T-cell (primary cell): ENCODE measurements at regions not wholly inside any gene's neighbourhood (a gene's known extent, or its start where the extent isn't known, plus 50 kb on each side); places are given as distances from the start of the nearest gene placed in this dataset.

Experiments used
- ATAC-seq, 4 experiments: fragments of 200-7000 bp in 3 of 4; fragments of 150-1000 bp in 1 of 4; cut with Tn5 transposase; replicated peaks in 1 of 4; 1 replicate in 3 of 4; 2 replicates in 1 of 4; pipeline ENCODE4 v1.10.0; 2021; ENCODE audit warnings: moderate library complexity in 3 of 4, mild to moderate bottlenecking in 2 of 4, moderate number of reproducible peaks in 1 of 4
- CTCF ChIA-PET, 2 donors: fragments of 300-600 bp; sonication (Branson Sonifier 250); formaldehyde crosslinking; loops; one replicate each; lab custom pipeline; 2022; ENCODE audit warnings: antibody characterized with exemption in 2 of 2; lab: Charles Lee
- POLR2A ChIA-PET, 2 donors: fragments of 300-600 bp; sonication (Branson Sonifier 250); formaldehyde crosslinking; loops; one replicate each; lab custom pipeline; 2022; ENCODE audit warnings: antibody characterized with exemption in 2 of 2; lab: Charles Lee
- DNase-seq, 35 experiments: peaks; one replicate each; pipeline versions ENCODE4 v3.0.0 to v3.0.0-alpha.2; 2013 to 2023
- H3K27ac ChIP-seq: one replicate; pipeline ENCODE4 v1.5.1; 2013; ENCODE audit warnings: low read length
- H3K27me3 ChIP-seq, 2 experiments: replicated peaks in 1 of 2; 1 replicate in 1 of 2; 2 replicates in 1 of 2; pipeline versions ENCODE4 v1.6.1 to v1.7.0; 2013; ENCODE audit warnings: low read length in 1 of 2, mixed read lengths in 1 of 2; ENCODE audit not compliant: control insufficient read depth in 2 of 2, insufficient read depth in 2 of 2; ENCODE audit errors: extremely low read depth in 1 of 2
- H3K36me3 ChIP-seq, 2 donors: 1 replicate in 1 of 2; 2 replicates in 1 of 2; pipeline versions ENCODE4 v1.6.1 to v1.7.0; 2013; ENCODE audit warnings: low read length in 1 of 2; ENCODE audit not compliant: control insufficient read depth in 2 of 2, insufficient read depth in 1 of 2; ENCODE audit errors: extremely low read depth in 1 of 2
- H3K4me1 ChIP-seq, 2 experiments: 1 replicate in 1 of 2; 2 replicates in 1 of 2; pipeline versions ENCODE4 v1.6.1 to v1.7.0; 2013; ENCODE audit warnings: low read length in 2 of 2, mixed read lengths in 1 of 2; ENCODE audit not compliant: insufficient read depth in 2 of 2, control insufficient read depth in 1 of 2; ENCODE audit errors: extremely low read depth in 1 of 2
- H3K4me3 ChIP-seq, 2 donors: 1 replicate in 1 of 2; 2 replicates in 1 of 2; pipeline versions ENCODE4 v1.5.1 to v1.7.0; 2013; ENCODE audit warnings: mild to moderate bottlenecking in 2 of 2, low read length in 1 of 2, moderate library complexity in 1 of 2; ENCODE audit not compliant: control insufficient read depth in 1 of 2; ENCODE audit errors: extremely low read depth in 1 of 2
- H3K9me3 ChIP-seq: 2 replicates; pipeline ENCODE4 v1.7.0; 2013
- H3K27ac Mint-ChIP-seq, 2 donors: one replicate each; pipeline ENCODE4 v1.8.0; 2020 to 2021; ENCODE audit warnings: mild to moderate bottlenecking in 2 of 2, mixed read lengths in 2 of 2
- H3K27me3 Mint-ChIP-seq, 2 donors: one replicate each; pipeline ENCODE4 v1.8.0; 2021 to 2022; ENCODE audit warnings: mixed read lengths in 2 of 2
- H3K36me3 Mint-ChIP-seq: one replicate; pipeline ENCODE4 v1.8.0; 2021; ENCODE audit warnings: mixed read lengths
- H3K4me1 Mint-ChIP-seq, 3 donors: one replicate each; pipeline ENCODE4 v1.8.0; 2020 to 2022; ENCODE audit warnings: mixed read lengths in 3 of 3, mild to moderate bottlenecking in 1 of 3
- H3K4me3 Mint-ChIP-seq, 3 donors: one replicate each; pipeline ENCODE4 v1.8.0; 2020 to 2022; ENCODE audit warnings: mild to moderate bottlenecking in 3 of 3, mixed read lengths in 3 of 3, moderate library complexity in 3 of 3
- H3K9me3 Mint-ChIP-seq, 3 donors: one replicate each; pipeline ENCODE4 v1.8.0; 2020 to 2022; ENCODE audit warnings: mixed read lengths in 3 of 3
- WGBS: methylation state at CpG from one replicate; pipeline ENCODE4 v1.1.5; 2013; ENCODE audit warnings: missing lambda C conversion rate; ENCODE audit not compliant: insufficient coverage; 5-methylcytosine and 5-hydroxymethylcytosine counted together

DNA sequence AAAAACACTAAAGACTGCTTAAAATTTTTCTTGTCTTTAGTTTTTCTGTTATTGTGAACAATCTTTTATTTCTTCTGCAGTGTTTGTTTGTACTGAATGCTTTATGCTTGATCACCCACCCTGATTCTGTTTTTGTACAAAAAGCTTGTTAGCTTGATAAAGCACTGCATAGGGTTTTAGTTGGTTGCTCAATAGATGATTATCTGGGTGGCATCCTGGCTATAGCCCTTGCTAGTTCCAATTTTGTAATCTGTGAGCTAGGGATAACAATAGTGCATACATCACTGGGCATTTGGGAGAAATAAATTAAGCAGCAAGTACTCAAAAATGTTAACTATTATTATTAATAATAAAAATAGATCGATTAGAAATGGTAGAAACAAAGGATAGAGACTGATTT, 102.3 kb downstream of the ZPLD1 start:
- Mint-ChIP-seq H3K4me3 (no peak overlapping the region), H3K4me1 (peaks cover 0 to 9% (median 0%) of the 10 kb centered on the region in 3 donors), H3K27me3 (peaks cover 9 to 12% of the 10 kb centered on the region in 2 donors), H3K27ac (no peak overlapping the region), H3K36me3 (no peaks in the 10 kb centered on the region), H3K9me3 (no peaks in the 10 kb centered on the region)
- H3K27me3 ChIP-seq, result no peaks in the 10 kb centered on the region
- H3K36me3 ChIP-seq, result no peaks in the 10 kb centered on the region
- H3K4me1 ChIP-seq, result no peaks in the 10 kb centered on the region
- ATAC-seq (no peak), DNase-seq (no peak)
- H3K4me3 ChIP-seq, result no peak overlapping the region
- H3K27ac ChIP-seq, result no peak overlapping the region
- H3K9me3 ChIP-seq, result no peaks in the 10 kb centered on the region
- no CpG with 5 or more reads among the region's 1 CpG for WGBS
- POLR2A ChIA-PET, result no interaction called here
- CTCF ChIA-PET, result interaction anchor here (0.5 to 2.0 kb wide), 17 partner anchors 9 to 752 kb away, joined by 3 to 80 read pairs (median 7); no protein-coding TSS in a partner anchor

DNA sequence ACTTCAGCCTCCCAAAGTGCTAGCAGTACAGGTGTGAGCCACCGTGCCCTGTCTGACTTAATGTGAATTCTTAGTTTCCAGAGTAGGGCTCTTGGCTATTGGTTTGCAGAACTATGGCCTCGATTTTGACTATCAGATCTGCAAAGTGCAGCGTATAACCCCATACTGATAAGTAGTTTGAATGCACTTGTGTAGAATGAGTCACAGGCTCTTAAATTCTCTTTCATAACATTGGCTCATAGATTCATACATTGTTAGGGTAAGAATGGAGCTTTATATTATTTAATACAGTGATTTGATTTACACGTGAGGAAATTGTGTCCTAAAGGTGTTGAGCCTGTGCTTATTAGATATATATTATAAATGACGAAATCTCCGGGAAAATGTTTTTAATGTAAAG, 109.9 kb downstream of the ZPLD1 start:
- ATAC-seq, result no peak
- no peaks in the 10 kb centered on the region for H3K9me3 Mint-ChIP-seq
- 100% methylated on average over 1 of the region's 6 CpGs for WGBS

DNA sequence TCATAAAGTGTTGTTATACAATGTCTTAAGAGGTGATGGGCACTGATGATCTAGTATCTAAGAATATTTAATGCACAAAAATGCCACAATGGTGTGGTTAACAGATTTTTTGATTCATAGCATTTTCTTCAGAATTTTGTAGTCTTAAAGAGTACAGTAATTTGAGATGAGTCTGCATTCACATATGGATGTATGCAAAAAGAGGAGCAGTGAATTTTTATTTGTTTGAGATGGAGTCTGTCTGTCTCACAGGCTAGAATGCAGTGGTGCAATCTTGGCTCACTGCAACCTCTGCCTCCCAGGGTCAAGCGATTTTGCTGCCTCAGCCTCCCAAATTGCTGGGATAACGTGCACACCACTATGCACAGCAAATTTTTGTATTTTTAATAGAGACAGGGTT, 110.5 kb downstream of the ZPLD1 start:
- WGBS, result no CpG with 5 or more reads among the region's 2 CpGs
- H3K4me3 ChIP-seq, result no peak overlapping the region
- H3K9me3 ChIP-seq, result no peaks in the 10 kb centered on the region
- Mint-ChIP-seq H3K4me1 (no peaks in the 10 kb centered on the region), H3K27me3 (peaks cover 7 to 9% of the 10 kb centered on the region in 2 donors), H3K9me3 (no peaks in the 10 kb centered on the region), H3K4me3 (no peak overlapping the region), H3K27ac (no peak overlapping the region), H3K36me3 (no peaks in the 10 kb centered on the region)
- H3K27ac ChIP-seq, result no peak overlapping the region
- H3K36me3 ChIP-seq, result no peaks in the 10 kb centered on the region
- no peaks in the 10 kb centered on the region for H3K4me1 ChIP-seq
- no peaks in the 10 kb centered on the region for H3K27me3 ChIP-seq
- ATAC-seq, result no peak
- POLR2A ChIA-PET, result no interaction called here
- CTCF ChIA-PET, result interaction anchor here in 1 of 2 donors (1.4 kb wide), 1 partner anchor 316 kb away, joined by 4 read pairs; no protein-coding TSS in a partner anchor
- DNase-seq, result no peak

More for the DNA sequence above, 109.9 kb downstream of the ZPLD1 start:
- CTCF ChIA-PET, result interaction anchor here in 1 of 2 donors (1.4 kb wide), 1 partner anchor 315 kb away, joined by 4 read pairs; no protein-coding TSS in a partner anchor
- Mint-ChIP-seq H3K4me1 (no peaks in the 10 kb centered on the region), H3K4me3 (no peak overlapping the region), H3K36me3 (no peaks in the 10 kb centered on the region), H3K27me3 (peaks cover 9 to 10% of the 10 kb centered on the region in 2 donors), H3K27ac (no peak overlapping the region)
- POLR2A ChIA-PET, result no interaction called here
- H3K27ac ChIP-seq, result no peak overlapping the region
- H3K4me3 ChIP-seq, result no peak overlapping the region
- H3K36me3 ChIP-seq, result no peaks in the 10 kb centered on the region
- no peaks in the 10 kb centered on the region for H3K4me1 ChIP-seq
- H3K9me3 ChIP-seq, result no peaks in the 10 kb centered on the region
- DNase-seq, result no peak
- H3K27me3 ChIP-seq, result no peaks in the 10 kb centered on the region

DNA sequence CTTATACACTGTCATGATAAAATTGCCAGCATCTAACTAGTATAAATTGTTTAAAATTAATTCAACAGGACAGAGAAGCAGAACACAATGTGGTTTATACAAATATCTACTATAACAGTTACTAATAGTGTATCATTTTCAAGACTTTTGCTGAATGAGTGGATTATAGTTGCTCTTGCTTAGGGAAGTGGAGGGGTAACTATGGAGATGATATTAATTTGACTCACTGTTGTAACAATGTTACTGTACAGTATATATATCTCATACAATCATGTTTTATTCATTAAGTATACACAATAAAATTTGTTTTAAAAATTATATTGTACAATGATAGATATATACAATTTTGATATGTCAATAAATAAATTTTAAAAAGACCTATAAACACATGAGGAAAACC, 119.1 kb downstream of the ZPLD1 start:
- ATAC-seq (no peak), DNase-seq (no peak)
- no peak overlapping the region for H3K27ac Mint-ChIP-seq
- Histone ChIP-seq H3K4me1 (no peaks in the 10 kb centered on the region), H3K4me3 (no peak overlapping the region), H3K36me3 (no peaks in the 10 kb centered on the region), H3K9me3 (no peaks in the 10 kb centered on the region), H3K27ac (no peak overlapping the region), H3K27me3 (no peaks in the 10 kb centered on the region)
- no peaks in the 10 kb centered on the region for H3K4me1 Mint-ChIP-seq
- POLR2A ChIA-PET, result no interaction called here
- H3K27me3 Mint-ChIP-seq, result peaks cover 3 to 25% of the 10 kb centered on the region in 2 donors
- H3K36me3 Mint-ChIP-seq, result no peaks in the 10 kb centered on the region
- no peak overlapping the region for H3K4me3 Mint-ChIP-seq
- CTCF ChIA-PET, result no interaction called here
- no peaks in the 10 kb centered on the region for H3K9me3 Mint-ChIP-seq

DNA sequence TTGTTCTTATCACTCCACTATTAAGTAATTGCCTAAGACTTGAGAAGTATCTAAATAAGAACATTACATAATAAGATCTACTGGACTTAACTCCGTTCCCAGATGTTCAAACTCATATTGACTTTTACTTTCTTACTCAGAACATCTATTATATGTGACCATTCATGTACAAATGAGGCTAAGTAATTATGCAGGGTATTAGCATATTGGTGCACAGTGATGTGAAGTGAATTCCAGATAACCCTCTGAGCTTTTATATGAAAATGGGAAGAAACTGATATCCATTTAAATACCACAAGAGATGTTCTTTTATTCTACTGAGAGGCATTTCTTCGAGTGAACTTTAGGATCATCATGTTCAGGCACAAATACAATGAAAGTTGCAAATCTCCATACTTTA, 135.7 kb downstream of the ZPLD1 start:
- ChIA-PET POLR2A (no interaction called here), CTCF (interaction anchor here (0.5 to 1.0 kb wide), 2 partner anchors 102 to 268 kb away, joined by 3 read pairs; no protein-coding TSS in a partner anchor)
- Histone ChIP-seq H3K27ac (no peak overlapping the region), H3K36me3 (no peaks in the 10 kb centered on the region), H3K27me3 (peaks cover 0 to 3% of the 10 kb centered on the region in 2 experiments), H3K9me3 (no peaks in the 10 kb centered on the region), H3K4me1 (no peaks in the 10 kb centered on the region), H3K4me3 (no peak overlapping the region)
- no peak overlapping the region for H3K4me3 Mint-ChIP-seq
- ATAC-seq (no peak), DNase-seq (no peak)
- no peak overlapping the region for H3K27ac Mint-ChIP-seq
- no peaks in the 10 kb centered on the region for H3K4me1 Mint-ChIP-seq
- peaks cover 1 to 2% (median 2%) of the 10 kb centered on the region in 3 donors for H3K9me3 Mint-ChIP-seq
- WGBS, result no CpG with 5 or more reads among the region's 2 CpGs
- H3K27me3 Mint-ChIP-seq, result peaks cover 11 to 28% of the 10 kb centered on the region in 2 donors
- H3K36me3 Mint-ChIP-seq, result no peaks in the 10 kb centered on the region

DNA sequence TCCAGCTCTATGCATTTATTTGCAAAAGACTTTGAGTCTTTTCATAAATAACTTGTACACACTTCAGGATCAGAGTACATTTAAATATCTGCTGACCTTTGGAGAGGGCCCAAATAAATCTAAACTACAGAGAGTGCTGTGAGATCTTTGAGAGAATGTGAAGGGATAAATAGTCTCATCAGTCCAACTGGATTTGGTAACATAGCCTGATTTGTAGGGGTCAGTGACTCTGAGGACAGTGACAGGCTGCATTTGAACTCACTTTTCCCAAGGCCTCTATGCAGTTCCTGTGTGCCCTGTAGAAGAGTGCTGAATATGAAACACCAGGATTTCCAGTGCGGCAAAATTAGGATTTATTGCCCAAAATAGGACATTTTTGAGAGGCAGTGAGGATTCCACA, 136.2 kb downstream of the ZPLD1 start:
- no peak for DNase-seq
- peaks cover 9 to 27% of the 10 kb centered on the region in 2 donors for H3K27me3 Mint-ChIP-seq

More for the DNA sequence above, 136.2 kb downstream of the ZPLD1 start:
- Mint-ChIP-seq H3K4me1 (no peaks in the 10 kb centered on the region), H3K9me3 (no peaks in the 10 kb centered on the region), H3K36me3 (no peaks in the 10 kb centered on the region), H3K4me3 (no peak overlapping the region), H3K27ac (no peak overlapping the region)
- POLR2A ChIA-PET, result no interaction called here
- 86% methylated on average over 1 of the region's 1 CpG for WGBS
- no peaks in the 10 kb centered on the region for H3K36me3 ChIP-seq
- H3K27ac ChIP-seq, result no peak overlapping the region
- CTCF ChIA-PET, result interaction anchor here in 1 of 2 donors (0.5 kb wide), 1 partner anchor 268 kb away, joined by 3 read pairs; no protein-coding TSS in a partner anchor
- no peaks in the 10 kb centered on the region for H3K4me1 ChIP-seq
- H3K4me3 ChIP-seq, result no peak overlapping the region
- no peaks in the 10 kb centered on the region for H3K9me3 ChIP-seq
- peaks cover 0 to 3% of the 10 kb centered on the region in 2 experiments for H3K27me3 ChIP-seq
- ATAC-seq, result no peak
